ENCODE measurements at regions not wholly inside any gene's neighbourhood (a gene's known extent, or its start where the extent isn't known, plus 50 kb on each side); places are given as distances from the start of the nearest gene placed in this dataset.
"Not testable (repeated sequence)": the region's sequence is repeated elsewhere in the genome, so short reads cannot be mapped to it uniquely, and the experiment has no call there.

- DNase-seq: not testable (repeated sequence)
These were observed 327.0 kb upstream of the FAM78B start for GRCh38 chr1:166493765-166494164.

DNA sequence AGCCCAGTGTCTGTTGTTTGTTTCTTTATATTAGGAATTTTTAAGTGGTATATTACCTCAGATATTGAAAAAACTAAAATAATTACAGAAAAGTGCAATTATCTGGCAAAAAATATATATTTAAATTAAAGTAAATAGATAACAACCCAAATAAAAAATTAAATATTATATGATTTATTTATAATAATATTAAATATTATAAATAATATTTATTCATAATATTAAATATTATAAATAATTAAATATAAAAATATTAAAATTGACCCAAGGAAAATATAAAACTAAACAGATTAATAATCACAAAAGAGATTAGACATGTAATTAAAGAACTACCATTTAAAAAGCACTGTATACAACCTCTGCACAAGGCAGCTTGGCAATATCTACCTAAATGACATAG lies 331.9 kb upstream of the POGK start:
- no peak for DNase-seq

GRCh38 chr1:166511761-166512160 lies 327.5 kb upstream of the POGK start:
- no peak for DNase-seq

- no peak for DNase-seq
These were observed 325.2 kb upstream of the POGK start for GRCh38 chr1:166514067-166514466.

DNA sequence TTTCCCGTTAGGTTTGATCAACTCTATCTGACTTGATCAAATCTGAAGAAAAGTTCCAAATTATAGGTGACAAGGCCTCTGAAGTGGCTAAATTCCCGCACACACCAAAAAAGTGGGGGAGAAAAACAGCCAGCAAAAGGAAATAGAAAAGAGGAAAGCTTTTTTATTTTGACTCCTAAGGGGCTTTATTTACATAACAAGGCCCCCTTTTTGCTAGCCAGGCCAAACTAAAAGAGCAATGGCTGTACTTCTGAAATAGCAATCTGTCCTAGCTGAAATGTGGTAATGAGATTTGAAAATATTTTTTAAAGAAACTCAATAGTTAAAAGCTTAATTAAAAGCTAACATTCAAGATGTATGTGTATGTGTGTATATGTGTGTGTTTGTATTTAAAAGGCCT lies 311.5 kb upstream of the POGK start:
- no peak for DNase-seq

DNA sequence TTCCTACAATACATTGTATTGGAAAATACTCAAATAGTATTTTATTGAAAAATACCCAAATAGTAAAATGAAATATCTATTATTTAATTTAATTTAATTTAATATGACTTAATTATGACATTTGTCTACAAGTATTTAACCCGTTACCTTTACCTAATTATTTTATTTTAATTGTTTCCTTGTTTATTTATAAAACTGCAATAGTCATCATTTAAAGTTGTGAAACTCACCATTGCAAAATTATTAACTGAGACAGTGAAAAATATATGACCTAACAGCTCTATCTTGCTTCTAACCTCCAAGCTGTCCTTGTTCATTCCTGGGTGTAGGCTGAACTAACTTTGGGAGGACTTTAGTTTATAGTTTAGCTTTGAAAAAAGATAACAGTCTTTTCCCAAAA lies 300.6 kb upstream of the POGK start:
- DNase-seq: no peak

- DNase-seq: no peak
These were observed 295.2 kb upstream of the POGK start for GRCh38 chr1:166544036-166544435.

DNA sequence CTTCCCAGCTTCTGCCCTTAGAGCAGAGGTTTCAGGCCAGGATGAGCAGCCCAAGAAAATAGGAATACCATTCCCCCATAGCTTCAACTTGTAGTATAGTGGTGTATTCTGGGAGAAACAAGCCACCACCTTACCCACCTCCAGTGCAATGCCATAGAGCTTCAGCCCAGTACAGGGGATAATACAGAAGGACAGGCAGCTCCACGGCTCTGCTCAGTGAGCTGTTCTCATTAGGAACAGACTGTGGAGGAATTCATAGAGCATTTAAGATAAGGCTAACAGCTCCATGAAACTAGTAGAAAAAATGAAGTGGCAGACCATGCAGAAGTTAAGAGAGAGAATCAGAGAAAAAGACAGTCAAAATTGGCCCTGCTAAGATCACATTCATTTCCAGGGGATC lies 294.7 kb upstream of the POGK start:
- DNase-seq: no peak

GRCh38 chr1:166552706-166553105 lies 286.6 kb upstream of the POGK start:
- DNase-seq: no peak

GRCh38 chr1:166570954-166571353 lies 268.3 kb upstream of the POGK start:
- no peak for DNase-seq

- DNase-seq: no peak
These were observed 266.1 kb upstream of the POGK start for GRCh38 chr1:166573199-166573598.

DNA sequence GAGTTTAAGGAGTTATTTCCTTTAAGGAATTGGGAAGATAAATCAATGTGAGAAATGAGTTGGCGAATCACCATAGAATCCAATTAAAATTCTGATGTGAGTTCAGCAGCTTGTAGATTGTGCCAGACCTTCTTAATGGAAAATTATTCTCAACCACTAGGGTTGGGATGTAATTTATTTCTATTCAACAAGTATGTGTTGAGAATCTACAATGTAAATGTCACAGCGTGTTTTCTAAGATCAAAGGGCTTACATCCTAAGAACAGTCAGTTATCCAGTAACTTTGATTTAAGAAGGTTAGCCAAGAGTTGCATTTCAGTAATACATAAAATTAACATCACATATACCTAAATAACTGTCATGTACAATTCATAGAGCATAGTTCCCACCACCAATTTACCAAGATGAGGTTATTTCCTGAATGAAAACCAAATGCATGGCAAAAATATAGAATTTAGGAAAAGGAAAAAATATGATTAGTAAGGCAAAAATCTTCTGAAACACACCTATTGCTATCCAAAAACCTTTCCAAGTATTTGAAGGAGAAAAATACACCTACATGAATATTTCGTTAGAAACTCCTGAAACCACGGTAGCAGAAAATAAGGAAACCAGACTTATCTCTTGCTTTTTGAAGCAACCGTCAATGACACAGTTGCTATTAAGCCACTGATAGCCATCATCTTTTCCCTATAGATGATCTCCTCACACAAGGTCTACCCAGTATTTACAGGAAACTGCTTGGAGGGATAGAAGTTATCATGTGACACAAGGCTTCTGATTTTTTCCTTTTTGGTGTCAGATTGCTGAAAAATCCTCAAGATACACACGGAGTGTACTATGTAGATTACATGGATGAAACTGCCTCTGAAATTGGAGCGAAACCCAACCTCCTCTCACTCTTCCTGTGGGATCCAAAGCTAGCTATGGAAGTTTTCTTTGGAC lies 259.4 kb upstream of the POGK start:
- DNase-seq: no peak

DNA sequence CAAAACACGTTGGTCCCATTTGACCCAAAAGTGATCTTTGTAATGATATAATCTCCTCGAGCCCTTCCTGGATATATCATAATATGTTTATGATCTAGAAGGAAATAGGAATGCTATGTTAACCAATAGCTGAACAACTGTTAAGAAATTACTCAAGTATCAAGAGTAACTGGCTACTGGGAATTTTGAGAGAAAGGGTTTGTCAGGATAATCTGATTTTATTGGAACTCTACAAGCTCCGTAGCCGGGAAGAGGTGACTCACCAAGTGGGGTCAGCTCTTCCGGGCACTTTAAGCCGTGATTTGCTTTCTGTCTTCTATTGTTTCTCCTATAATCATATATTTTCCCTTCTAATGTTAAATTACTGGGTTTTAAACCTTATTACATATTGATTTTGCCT lies 250.5 kb upstream of the POGK start:
- DNase-seq: no peak

DNA sequence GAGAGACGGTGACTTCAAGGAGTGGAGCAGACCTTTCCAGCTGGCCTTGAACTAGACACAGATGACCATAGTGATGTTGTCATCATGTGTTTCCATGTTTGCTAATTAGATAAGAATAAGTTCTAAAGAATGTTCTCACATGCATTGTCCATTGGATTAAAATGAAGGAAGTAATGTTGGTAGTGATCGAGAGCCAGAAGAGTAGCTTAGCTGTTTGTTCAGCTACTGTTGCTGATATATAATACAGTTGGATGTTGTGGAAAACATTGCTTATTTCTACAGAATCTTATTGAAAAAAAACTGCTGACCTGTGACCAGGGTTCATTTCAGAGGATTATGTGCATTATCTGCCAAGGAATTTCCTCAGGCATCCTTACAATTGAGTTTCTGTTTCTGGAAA lies 249.1 kb upstream of the POGK start:
- DNase-seq: no peak

- no peak for DNase-seq
These were observed 244.6 kb upstream of the POGK start for GRCh38 chr1:166594646-166595045.

- no peak for DNase-seq
These were observed 241.8 kb upstream of the POGK start for GRCh38 chr1:166597516-166597915.

GRCh38 chr1:166600574-166600973 lies 238.7 kb upstream of the POGK start:
- DNase-seq: no peak

GRCh38 chr1:166601650-166602278 lies 237.5 kb upstream of the POGK start:
- no peak for DNase-seq

DNA sequence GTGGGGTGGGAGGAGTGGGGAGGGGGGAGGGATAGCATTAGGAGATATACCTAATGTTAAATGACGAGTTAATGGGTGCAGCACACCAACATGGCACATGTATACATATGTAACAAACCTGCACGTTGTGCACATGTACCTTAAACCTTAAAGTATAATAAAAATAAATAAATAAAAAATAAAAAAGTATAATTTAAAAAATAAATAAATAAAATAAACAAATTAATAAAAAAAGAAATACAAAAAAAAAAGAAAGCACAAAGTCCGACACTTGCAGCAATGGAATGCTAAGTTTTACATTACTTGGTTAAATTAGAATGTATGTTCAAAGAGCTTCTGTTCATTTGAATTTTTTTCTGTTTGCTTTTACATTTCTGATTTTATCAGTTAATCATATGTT lies 236.5 kb upstream of the POGK start:
- DNase-seq: not testable (repeated sequence)

DNA sequence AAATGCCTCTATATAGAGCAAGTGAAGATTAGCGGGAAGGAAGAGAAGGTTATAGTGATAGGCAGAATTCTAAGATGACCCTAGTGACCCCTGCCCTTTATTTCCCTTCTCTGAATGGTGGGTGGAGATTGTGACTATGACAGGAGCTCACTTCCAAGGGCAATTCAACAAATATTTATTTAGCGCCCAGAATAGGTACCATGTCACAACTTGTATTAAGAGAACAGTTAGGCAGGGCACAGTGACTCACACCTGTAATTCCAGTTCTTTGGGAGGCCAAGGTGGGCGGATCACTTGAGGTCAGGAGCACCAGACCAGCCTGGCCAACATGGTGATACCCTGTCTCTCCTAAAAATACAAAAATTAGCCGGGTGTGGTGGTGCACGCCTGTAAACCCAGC lies 236.0 kb upstream of the POGK start:
- DNase-seq: no peak

- DNase-seq: no peak
These were observed 234.1 kb upstream of the POGK start for GRCh38 chr1:166605137-166605536.

GRCh38 chr1:166612886-166613285 lies 226.4 kb upstream of the POGK start:
- DNase-seq: no peak

DNA sequence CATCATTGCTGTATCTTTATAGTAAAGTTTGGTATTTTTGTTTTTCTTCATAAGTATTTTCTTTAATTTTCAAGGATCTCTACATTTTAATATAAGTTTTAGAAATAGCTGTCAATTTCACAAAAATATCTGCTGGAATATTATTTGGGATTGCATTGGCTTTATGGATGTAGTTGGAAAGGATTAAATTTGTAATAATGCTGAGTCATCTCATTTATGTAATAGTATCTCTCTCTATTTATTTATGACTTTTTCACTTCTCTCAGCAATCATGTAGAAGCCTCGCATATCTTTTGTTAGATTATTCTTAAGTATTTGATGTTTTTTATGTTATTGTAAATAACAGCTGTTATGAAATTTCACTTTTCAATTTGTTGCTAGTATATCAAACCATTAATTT lies 223.1 kb upstream of the POGK start:
- DNase-seq: no peak

- DNase-seq: no peak
These were observed 212.6 kb upstream of the POGK start for GRCh38 chr1:166626711-166627110.
